GM10248 (cell line): ENCODE measurements at regions not wholly inside any gene's neighbourhood (a gene's known extent, or its start where the extent isn't known, plus 50 kb on each side); places are given as distances from the start of the nearest gene placed in this dataset.

Source experiments
- CTCF ChIA-PET: fragments of 300-600 bp; sonication (Branson Sonifier 250); formaldehyde crosslinking; extraction: SDS; loops from one replicate; lab custom pipeline; 2021; ENCODE audit warnings: antibody characterized with exemption; lab: Yijun Ruan, JAX
- POLR2A ChIA-PET: fragments of 350-650 bp; sonication (Branson Sonifier 250); formaldehyde crosslinking; extraction: SDS; loops from one replicate; lab custom pipeline; 2020; ENCODE audit warnings: antibody characterized with exemption; lab: Yijun Ruan, JAX
- DNase-seq: peaks from one replicate; pipeline ENCODE4 v3.0.0; 2012; ENCODE audit errors: extremely low spot score
- TF ChIP-seq, protein P1 (sequence below): IDR thresholded peaks from 2 replicates; pipeline ENCODE4 v1.5.1; 2012; ENCODE audit warnings: mild to moderate bottlenecking, low read depth; ENCODE audit errors: extremely low read depth, missing control alignments, control extremely low read depth

DNA sequence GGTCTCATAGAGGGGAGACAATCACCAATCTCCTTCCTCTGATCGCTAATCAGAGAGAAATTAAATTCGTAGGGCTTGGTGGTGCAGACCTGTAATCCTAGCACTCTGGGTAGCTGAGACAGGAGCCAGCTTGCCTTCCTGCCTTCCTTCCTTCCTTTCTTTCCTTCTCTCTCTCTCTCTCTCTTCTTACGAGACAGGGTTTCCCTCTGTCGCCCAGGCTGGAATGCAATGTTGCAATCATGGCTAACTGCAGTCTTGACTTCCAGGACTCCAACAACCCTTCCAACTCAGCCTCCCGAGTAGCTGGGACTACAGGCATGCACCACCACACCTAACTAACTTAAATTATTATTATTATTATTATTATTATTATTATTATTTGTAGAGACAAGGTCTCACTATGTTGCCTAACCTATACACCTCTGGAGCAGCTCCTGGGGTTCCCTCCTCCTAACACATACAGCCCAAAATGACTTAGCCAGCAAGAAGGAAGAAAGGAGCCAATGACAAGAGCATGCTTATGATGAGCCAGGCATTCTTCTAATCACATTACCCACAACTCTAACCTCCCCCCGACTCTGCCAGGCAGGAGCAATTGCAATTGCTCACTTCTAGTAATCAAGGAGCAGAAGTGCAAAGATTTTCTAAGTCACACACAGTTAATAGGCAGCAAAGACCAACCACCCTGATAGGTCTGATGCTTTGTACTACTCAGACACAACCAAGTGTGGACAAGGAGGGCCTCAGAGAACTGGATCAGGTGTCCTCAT is 105.4 kb upstream of the F3 start:
- TF ChIP-seq, protein P1, sequence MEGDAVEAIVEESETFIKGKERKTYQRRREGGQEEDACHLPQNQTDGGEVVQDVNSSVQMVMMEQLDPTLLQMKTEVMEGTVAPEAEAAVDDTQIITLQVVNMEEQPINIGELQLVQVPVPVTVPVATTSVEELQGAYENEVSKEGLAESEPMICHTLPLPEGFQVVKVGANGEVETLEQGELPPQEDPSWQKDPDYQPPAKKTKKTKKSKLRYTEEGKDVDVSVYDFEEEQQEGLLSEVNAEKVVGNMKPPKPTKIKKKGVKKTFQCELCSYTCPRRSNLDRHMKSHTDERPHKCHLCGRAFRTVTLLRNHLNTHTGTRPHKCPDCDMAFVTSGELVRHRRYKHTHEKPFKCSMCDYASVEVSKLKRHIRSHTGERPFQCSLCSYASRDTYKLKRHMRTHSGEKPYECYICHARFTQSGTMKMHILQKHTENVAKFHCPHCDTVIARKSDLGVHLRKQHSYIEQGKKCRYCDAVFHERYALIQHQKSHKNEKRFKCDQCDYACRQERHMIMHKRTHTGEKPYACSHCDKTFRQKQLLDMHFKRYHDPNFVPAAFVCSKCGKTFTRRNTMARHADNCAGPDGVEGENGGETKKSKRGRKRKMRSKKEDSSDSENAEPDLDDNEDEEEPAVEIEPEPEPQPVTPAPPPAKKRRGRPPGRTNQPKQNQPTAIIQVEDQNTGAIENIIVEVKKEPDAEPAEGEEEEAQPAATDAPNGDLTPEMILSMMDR: no peak
- POLR2A ChIA-PET: no interaction called here
- DNase-seq: no peak
- CTCF ChIA-PET: interaction anchor here (0.7 to 0.9 kb wide), 2 partner anchors 11 to 17 kb away, joined by 3 read pairs; no protein-coding TSS in a partner anchor

DNA sequence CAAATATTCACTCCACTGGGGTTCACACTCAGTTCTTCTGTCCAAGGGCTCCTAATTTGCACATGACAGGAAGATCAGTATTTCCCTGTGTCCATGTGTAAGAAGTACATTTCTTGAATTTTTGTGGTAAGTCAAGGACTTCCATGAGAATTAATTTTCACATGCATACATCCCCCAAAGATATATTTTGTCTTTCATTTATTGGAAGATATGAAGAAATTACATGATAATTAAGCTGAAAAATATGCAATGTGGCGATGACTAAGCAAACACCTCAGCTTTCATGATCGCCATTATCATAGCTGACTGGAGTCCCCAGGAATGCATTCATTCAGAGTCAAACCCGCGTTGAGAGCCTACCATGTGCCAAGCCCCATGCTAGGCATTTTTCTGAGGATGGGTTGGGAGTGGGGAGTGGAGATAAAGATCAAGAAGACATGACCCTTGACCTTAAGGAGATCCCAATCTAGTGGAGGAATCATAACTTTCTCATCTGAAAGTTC is 104.6 kb upstream of the F3 start:
- DNase-seq: no peak
- CTCF ChIA-PET: interaction anchor here (0.7 to 0.9 kb wide), 2 partner anchors 10 to 16 kb away, joined by 3 read pairs; no protein-coding TSS in a partner anchor
- POLR2A ChIA-PET: no interaction called here
- TF ChIP-seq, protein P1: no peak

DNA sequence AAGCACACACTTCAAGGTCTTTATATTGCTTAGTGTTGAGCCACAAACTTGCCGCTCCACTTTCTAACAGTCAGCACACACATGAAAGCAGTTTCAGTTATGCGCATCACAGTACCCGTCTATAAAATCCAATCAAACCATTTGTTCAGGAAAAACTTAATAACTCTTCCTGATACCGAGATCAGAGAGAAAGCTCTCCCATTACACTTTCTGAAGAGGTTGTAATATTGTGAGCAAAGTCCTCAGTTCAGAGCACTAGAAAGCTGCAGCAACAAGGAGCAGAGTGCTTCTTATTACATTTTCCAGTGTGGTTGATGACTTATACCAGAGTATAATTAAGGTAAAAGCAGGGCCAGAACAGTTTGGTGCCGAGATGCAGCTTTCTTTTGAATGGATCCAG is 102.8 kb upstream of the F3 start:
- CTCF ChIA-PET: interaction anchor here (2.4 kb wide), 1 partner anchor 9 kb away, joined by 11 read pairs; no protein-coding TSS in a partner anchor
- TF ChIP-seq, protein P1: no peak
- no peak for DNase-seq
- POLR2A ChIA-PET: no interaction called here

DNA sequence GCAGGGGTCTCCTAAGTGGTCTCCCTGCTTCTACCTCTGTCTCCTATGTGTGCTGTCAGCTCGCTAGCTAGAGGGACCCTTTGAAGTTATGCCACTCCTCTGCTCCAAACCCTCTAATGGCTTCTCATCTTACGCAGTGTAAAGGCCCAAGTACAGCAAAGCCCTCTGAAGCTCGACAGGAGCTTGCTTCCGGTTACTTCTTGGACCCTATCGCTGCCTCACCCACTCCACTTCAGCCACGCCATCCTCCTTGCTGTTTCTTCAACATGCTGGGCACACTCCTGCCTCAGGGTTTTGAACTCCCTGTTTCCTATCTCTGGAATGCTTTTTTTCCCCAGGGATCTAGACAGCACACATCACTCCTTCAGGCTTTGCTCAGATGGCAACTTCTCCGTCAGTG is 102.3 kb upstream of the F3 start:
- ChIA-PET CTCF (interaction anchor here (2.4 kb wide), 1 partner anchor 10 kb away, joined by 11 read pairs; no protein-coding TSS in a partner anchor), POLR2A (no interaction called here)
- TF ChIP-seq, protein P1: no peak
- DNase-seq: no peak

DNA sequence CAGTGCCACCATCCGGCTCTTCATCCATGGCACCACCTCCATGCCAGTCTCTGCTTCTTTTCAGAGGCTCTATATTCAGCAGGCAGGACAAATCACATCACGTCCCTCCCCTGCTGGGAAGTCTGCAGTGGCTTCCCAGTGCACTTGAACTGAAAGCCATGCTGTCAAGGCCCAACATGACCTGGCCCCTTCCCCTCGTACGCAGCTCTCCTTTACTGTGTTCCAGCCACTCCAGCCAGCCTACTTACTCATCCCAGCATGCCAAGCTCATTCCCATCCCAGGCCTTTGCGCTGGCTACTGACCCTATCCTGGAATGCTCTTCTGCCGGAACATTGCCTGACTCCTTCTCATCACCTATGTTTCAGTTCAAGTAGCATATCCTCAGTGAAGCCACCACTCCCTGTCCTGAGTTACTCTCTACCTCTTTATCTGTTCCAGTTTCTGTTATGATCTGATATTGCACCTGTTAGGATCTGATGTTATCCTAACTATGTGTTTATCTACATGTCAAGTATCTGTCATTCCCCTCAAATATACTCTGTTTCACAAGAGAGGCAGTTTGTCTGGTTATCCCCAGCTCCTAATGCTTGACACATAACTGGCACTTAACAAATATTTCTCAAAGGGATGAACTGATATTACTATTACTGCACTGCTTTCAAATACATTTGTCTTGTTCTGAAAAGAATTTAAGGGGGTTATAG is 101.2 kb upstream of the F3 start:
- ChIA-PET POLR2A (no interaction called here), CTCF (no interaction called here)
- TF ChIP-seq, protein P1: no peak
- DNase-seq: no peak

DNA sequence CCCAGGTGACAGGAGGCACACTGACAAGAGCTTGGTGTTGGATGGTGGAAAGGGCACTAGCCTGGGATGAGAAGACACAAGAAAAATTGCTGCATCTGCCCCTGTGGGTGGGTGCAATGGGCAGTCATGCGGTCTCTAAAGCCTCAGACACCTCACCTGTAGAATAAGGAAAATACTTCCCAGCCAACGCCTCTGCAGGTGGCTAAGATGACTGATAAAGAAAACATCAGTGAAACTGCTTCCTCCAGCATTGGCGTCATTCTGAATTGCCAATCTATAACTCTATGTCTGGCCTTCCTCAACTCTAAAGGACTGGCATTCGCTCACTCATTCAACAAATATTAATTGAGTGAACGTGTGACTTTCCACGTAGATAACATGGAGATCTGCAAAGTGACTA is 100.4 kb upstream of the F3 start:
- CTCF ChIA-PET: no interaction called here

More for the DNA sequence above, 100.4 kb upstream of the F3 start:
- TF ChIP-seq, protein P1: no peak
- DNase-seq: no peak
- POLR2A ChIA-PET: no interaction called here
